ENCODE measurements at regions not wholly inside any gene's neighbourhood (a gene's known extent, or its start where the extent isn't known, plus 50 kb on each side); places are given as distances from the start of the nearest gene placed in this dataset.

GRCh38 chrX:148372925-148373324, 127.5 kb upstream of the AFF2 start:
- CTCF ChIA-PET, result no interaction called here
- FAIRE-seq (no peak), DNase-seq (ENCODE audit: low read depth in 1 of 2, low spot score in 1 of 2) (no peak), ATAC-seq (no peak)
- WGBS (ENCODE audit: missing lambda C conversion rate), result 4% methylated on average over 3 of the region's 4 CpGs
- Histone ChIP-seq H3K4me3 (no peak overlapping the region), H3K9me3 (no peaks in the 10 kb centered on the region; the same call in 2 of the 3 replicates), H3K27ac (no peak overlapping the region), H3K4me1 (no peaks in the 10 kb centered on the region), H3K4me2 (no peak overlapping the region)
- TF ChIP-seq RCOR1 (IDR thresholded peaks at IDR 0.05; ENCODE audit: low read depth, low read length), result no peak
- no peak for TF ChIP-seq NFE2L2 (conservative IDR thresholded peaks at IDR 0.05; ENCODE audit: low read length)
- TF ChIP-seq HOXB13 (CRISPR knock-in tag; IDR thresholded peaks at IDR 0.05; ENCODE audit: low read depth), result no peak
- TF ChIP-seq, protein P1, sequence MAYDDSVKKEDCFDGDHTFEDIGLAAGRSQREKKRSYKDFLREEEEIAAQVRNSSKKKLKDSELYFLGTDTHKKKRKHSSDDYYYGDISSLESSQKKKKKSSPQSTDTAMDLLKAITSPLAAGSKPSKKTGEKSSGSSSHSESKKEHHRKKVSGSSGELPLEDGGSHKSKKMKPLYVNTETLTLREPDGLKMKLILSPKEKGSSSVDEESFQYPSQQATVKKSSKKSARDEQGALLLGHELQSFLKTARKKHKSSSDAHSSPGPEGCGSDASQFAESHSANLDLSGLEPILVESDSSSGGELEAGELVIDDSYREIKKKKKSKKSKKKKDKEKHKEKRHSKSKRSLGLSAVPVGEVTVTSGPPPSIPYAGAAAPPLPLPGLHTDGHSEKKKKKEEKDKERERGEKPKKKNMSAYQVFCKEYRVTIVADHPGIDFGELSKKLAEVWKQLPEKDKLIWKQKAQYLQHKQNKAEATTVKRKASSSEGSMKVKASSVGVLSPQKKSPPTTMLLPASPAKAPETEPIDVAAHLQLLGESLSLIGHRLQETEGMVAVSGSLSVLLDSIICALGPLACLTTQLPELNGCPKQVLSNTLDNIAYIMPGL (CRISPR knock-in tag; IDR thresholded peaks at IDR 0.05; ENCODE audit: borderline replicate concordance), result no peak
- TF ChIP-seq HEYL (CRISPR knock-in tag; IDR thresholded peaks at IDR 0.05), result no peak
- no peak for TF ChIP-seq MAX (IDR thresholded peaks at IDR 0.05)
- no peak for TF ChIP-seq ZNF302 (CRISPR knock-in tag; IDR thresholded peaks at IDR 0.05)
- TF ChIP-seq TP53 (CRISPR knock-in tag; IDR thresholded peaks at IDR 0.05), result no peak
- TF ChIP-seq FOSL2 (IDR thresholded peaks at IDR 0.05), result no peak
- TF ChIP-seq FOSL2 (CRISPR knock-in tag; IDR thresholded peaks at IDR 0.05), result no peak
- no peak for TF ChIP-seq SMC3 (IDR thresholded peaks at IDR 0.05)
- TF ChIP-seq RFX5 (IDR thresholded peaks at IDR 0.05), result no peak
- POLR2A ChIA-PET, result no interaction called here

DNA sequence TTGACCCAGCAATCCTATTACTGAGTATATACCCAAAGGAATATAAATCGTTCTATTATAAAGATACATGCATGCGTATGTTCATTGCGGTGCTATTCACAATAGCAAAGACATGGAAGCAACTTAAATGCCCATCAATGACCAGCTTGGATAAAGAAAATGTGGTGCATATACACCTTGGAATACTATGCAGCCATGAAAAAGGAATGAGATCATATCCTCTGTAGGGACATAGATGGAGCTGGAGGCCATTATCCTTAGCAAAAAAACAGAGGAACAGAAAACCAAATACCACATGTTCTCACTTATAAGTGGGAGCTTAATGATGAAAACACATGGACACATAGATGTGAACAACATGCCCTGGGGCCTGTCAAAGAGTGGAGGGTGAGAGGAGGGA, 124.1 kb upstream of the AFF2 start:
- Histone ChIP-seq H3K4me2 (no peak overlapping the region), H3K4me3 (no peak overlapping the region), H3K4me1 (no peaks in the 10 kb centered on the region), H3K9me3 (no peaks in the 10 kb centered on the region; the same call in 2 of the 3 replicates), H3K27ac (no peak overlapping the region)
- ATAC-seq (no peak), FAIRE-seq (no peak), DNase-seq (ENCODE audit: low read depth in 1 of 2, low spot score in 1 of 2) (no peak)
- TF ChIP-seq HOXB13 (CRISPR knock-in tag; IDR thresholded peaks at IDR 0.05; ENCODE audit: low read depth), result no peak
- TF ChIP-seq, protein P2, sequence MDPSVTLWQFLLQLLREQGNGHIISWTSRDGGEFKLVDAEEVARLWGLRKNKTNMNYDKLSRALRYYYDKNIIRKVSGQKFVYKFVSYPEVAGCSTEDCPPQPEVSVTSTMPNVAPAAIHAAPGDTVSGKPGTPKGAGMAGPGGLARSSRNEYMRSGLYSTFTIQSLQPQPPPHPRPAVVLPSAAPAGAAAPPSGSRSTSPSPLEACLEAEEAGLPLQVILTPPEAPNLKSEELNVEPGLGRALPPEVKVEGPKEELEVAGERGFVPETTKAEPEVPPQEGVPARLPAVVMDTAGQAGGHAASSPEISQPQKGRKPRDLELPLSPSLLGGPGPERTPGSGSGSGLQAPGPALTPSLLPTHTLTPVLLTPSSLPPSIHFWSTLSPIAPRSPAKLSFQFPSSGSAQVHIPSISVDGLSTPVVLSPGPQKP (IDR thresholded peaks at IDR 0.05; ENCODE audit: low read depth, low read length), result no peak
- TF ChIP-seq MYC (IDR thresholded peaks at IDR 0.05; ENCODE audit: borderline replicate concordance, low read length), result no peak
- no peak for TF ChIP-seq POLR2AphosphoS2 (conservative IDR thresholded peaks at IDR 0.05; ENCODE audit: low read length)
- no peak for TF ChIP-seq ZNF302 (CRISPR knock-in tag; IDR thresholded peaks at IDR 0.05)
- TF ChIP-seq PHF8 (IDR thresholded peaks at IDR 0.05; ENCODE audit: borderline replicate concordance, low read depth), result no peak
- no peak for TF ChIP-seq SMC3 (IDR thresholded peaks at IDR 0.05)
- no peak for TF ChIP-seq JUN (IDR thresholded peaks at IDR 0.05)
- TF ChIP-seq FOSB (CRISPR knock-in tag; IDR thresholded peaks at IDR 0.05), result no peak
- no peak for TF ChIP-seq FOSL2 (IDR thresholded peaks at IDR 0.05)
- no peak for TF ChIP-seq FOSL2 (CRISPR knock-in tag; IDR thresholded peaks at IDR 0.05)
- no peak for TF ChIP-seq RCOR1 (IDR thresholded peaks at IDR 0.05; ENCODE audit: low read depth, low read length)
- TF ChIP-seq ESRRA (IDR thresholded peaks at IDR 0.05; ENCODE audit: borderline replicate concordance, low read length), result no peak
- no peak for TF ChIP-seq USF2 (IDR thresholded peaks at IDR 0.05)
- no peak for TF ChIP-seq CEBPB (IDR thresholded peaks at IDR 0.05)
- TF ChIP-seq HDAC2 (IDR thresholded peaks at IDR 0.05), result no peak
- no peak for TF ChIP-seq KDM1A (IDR thresholded peaks at IDR 0.05; ENCODE audit: low read depth)
- TF ChIP-seq ZFP36 (IDR thresholded peaks at IDR 0.05; ENCODE audit: borderline replicate concordance, partially characterized antibody), result no peak
- ChIA-PET CTCF (no interaction called here), POLR2A (no interaction called here)
- 67% methylated on average over 3 of the region's 3 CpGs for WGBS (ENCODE audit: missing lambda C conversion rate)
